ENCODE measurements at regions not wholly inside any gene's neighbourhood (a gene's known extent, or its start where the extent isn't known, plus 50 kb on each side); places are given as distances from the start of the nearest gene placed in this dataset.
A peak's percentile ranks its signal among the peaks of the same experiment; 100 is the strongest.

GRCh38 chr5:4199049-4199841, 603.6 kb downstream of the IRX1 start:
- no peaks in the 10 kb centered on the region for H3F3A ChIP-seq (replicated peaks; ENCODE audit: low read depth)
- H4K20me1 ChIP-seq (replicated peaks; ENCODE audit: insufficient read depth): no peaks in the 10 kb centered on the region
- 0 out of 2 replicates have a peak overlapping the region, but pooled peaks have one; percentile 44 for H3K4me2 ChIP-seq
- H3K4me1 ChIP-seq (ENCODE audit: insufficient read depth): peaks cover 43% of the 10 kb centered on the region
- DNase-seq (ENCODE audit: low spot score) (peak; percentile 34), ATAC-seq (peak; percentile 64)
- H3K4me3 ChIP-seq: no peak overlapping the region
- no peaks in the 10 kb centered on the region for H3K27me3 ChIP-seq (ENCODE audit: insufficient read depth)
- peak overlapping the region; percentile 20; the same call in 1 of the 2 replicates for H2AFZ ChIP-seq
- H3K27ac Mint-ChIP-seq: peak overlapping the region; percentile 88
- H3K27ac ChIP-seq (ENCODE audit: low read depth): no peak overlapping the region
- no peaks in the 10 kb centered on the region for H3K36me3 ChIP-seq (ENCODE audit: insufficient read depth)
- peaks cover 4% of the 10 kb centered on the region for H3K27me3 Mint-ChIP-seq (ENCODE audit: insufficient read depth, low read depth, poor library complexity)
- H3K9me2 ChIP-seq (ENCODE audit: insufficient read depth): peaks cover 4% of the 10 kb centered on the region; the same call in 1 of the 2 replicates
- no peaks in the 10 kb centered on the region for H3K79me2 ChIP-seq (replicated peaks; ENCODE audit: insufficient read depth)
- H3K4me3 Mint-ChIP-seq: no peak overlapping the region
- H3K4me1 Mint-ChIP-seq: peaks cover 46% of the 10 kb centered on the region
- TF ChIP-seq ZNF462 (CRISPR knock-in tag; IDR thresholded peaks at IDR 0.05) (0 out of 2 replicates have a peak, but pooled peaks have one; percentile 47), POLR2AphosphoS5 (IDR thresholded peaks at IDR 0.05; ENCODE audit: low read depth) (no peak)
- H3K36me3 Mint-ChIP-seq (ENCODE audit: low read depth): no peaks in the 10 kb centered on the region
- no peaks in the 10 kb centered on the region for H3K9me3 Mint-ChIP-seq

GRCh38 chr5:4203146-4203545, 607.5 kb downstream of the IRX1 start:
- no peak overlapping the region for H3K4me3 ChIP-seq
- Mint-ChIP-seq H3K27me3 (ENCODE audit: insufficient read depth, low read depth, poor library complexity) (peaks cover 4% of the 10 kb centered on the region), H3K4me1 (peaks cover 53% of the 10 kb centered on the region), H3K9me3 (no peaks in the 10 kb centered on the region), H3K4me3 (no peak overlapping the region), H3K27ac (no peak overlapping the region), H3K36me3 (ENCODE audit: low read depth) (no peaks in the 10 kb centered on the region)
- H3K9me2 ChIP-seq (ENCODE audit: insufficient read depth): peaks cover 4% of the 10 kb centered on the region; the same call in 1 of the 2 replicates
- H3K4me2 ChIP-seq: no peak overlapping the region
- peaks cover 48% of the 10 kb centered on the region for H3K4me1 ChIP-seq (ENCODE audit: insufficient read depth)
- no peak for TF ChIP-seq NANOG (IDR thresholded peaks at IDR 0.05; ENCODE audit: borderline replicate concordance)
- TF ChIP-seq REST (IDR thresholded peaks at IDR 0.05; ENCODE audit: unreplicated experiment): no peak
- TF ChIP-seq STAT1 (IDR thresholded peaks at IDR 0.05; ENCODE audit: unreplicated experiment): no peak
- H3K36me3 ChIP-seq (ENCODE audit: insufficient read depth): no peaks in the 10 kb centered on the region
- no peaks in the 10 kb centered on the region for H4K20me1 ChIP-seq (replicated peaks; ENCODE audit: insufficient read depth)
- H3K79me2 ChIP-seq (replicated peaks; ENCODE audit: insufficient read depth): no peaks in the 10 kb centered on the region
- no peaks in the 10 kb centered on the region for H3K27me3 ChIP-seq (ENCODE audit: insufficient read depth)
- H2AFZ ChIP-seq: no peak overlapping the region
- DNase-seq (ENCODE audit: low spot score) (no peak), ATAC-seq (no peak)
- H3K27ac ChIP-seq (ENCODE audit: low read depth): no peak overlapping the region
- H3F3A ChIP-seq (replicated peaks; ENCODE audit: low read depth): no peaks in the 10 kb centered on the region

All from GM23338 (cell line).